HG02588 (cell line): ENCODE measurements at regions not wholly inside any gene's neighbourhood (a gene's known extent, or its start where the extent isn't known, plus 50 kb on each side); places are given as distances from the start of the nearest gene placed in this dataset.
"Not testable (repeated sequence)": the region's sequence is repeated elsewhere in the genome, so short reads cannot be mapped to it uniquely, and the experiment has no call there.

ENCODE experiments used
- ATAC-seq: cut with Tn5 transposase; IDR thresholded peaks from one replicate; pipeline ENCODE4 v1.9.1; 2021; ENCODE audit warnings: mild to moderate bottlenecking, moderate library complexity; ENCODE audit not compliant: unreplicated experiment

DNA sequence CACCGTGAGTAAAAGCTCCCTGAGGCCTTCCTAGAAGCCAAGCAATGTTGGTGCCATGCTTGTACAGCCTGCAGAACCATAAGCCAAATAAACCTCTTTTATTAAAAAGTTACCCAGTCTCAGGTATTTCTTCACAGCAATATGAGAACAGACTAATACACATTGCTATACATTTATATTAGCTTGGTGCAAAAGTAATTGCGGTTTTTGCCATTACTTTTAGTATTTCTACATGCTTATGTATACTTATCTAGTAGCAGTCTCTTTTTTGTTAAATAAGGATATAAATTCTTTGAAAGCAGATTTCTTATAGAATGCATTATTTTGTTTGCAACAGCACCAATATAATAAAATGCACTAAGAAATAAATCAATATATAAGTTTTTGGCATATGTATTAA is 619.6 kb downstream of the FSCB start:
- ATAC-seq, result no peak

DNA sequence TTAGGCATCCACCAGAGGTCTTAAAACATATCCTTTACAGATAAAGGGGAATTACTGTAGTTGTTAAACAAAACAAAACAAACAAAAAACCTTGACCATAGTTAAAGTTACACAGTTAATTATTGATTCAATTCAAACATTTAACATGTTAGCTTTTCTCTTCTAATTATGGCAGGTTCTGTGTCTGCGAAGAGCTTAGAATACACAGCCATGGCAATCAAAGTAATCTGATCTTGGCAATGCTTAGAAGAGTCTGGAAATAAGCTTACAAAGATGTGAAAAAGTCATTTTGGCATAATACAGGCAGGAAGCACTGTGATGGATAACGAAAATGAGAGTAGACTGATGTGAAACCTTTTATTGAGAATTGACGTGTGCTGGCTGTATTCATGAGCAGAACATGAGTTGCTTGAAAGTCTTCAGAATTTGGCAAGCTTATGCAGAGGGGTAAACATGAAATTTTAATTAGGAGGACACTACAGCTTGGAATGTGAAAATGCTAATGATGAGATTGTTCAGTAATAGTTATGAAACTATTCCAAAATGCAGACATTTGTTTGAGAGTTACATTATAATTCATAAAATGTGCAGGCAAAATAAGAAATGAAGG is 629.6 kb downstream of the FSCB start:
- no peak for ATAC-seq

- ATAC-seq, result no peak
These were observed 634.1 kb downstream of the FSCB start for GRCh38 chr14:43872752-43873655.

DNA sequence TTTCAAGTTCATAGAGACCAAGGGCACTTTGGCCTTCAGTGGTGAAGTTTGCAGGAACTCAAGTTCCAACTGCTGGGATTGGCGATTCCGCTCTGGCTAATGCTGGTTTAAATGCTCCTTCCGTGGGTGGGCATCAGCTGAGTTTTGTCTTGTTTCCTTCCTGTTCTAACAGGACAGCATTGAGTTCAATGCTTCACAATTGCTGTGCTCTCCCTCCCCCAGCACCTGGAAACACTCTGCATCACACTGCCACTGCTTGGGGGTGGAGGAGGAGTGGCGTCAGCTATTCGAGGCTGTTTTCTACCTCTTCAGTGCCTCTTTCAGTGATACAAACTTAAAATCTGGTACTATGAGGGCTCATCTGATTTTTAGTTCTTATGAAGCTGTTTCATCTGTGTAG is 634.9 kb downstream of the FSCB start:
- no peak for ATAC-seq

DNA sequence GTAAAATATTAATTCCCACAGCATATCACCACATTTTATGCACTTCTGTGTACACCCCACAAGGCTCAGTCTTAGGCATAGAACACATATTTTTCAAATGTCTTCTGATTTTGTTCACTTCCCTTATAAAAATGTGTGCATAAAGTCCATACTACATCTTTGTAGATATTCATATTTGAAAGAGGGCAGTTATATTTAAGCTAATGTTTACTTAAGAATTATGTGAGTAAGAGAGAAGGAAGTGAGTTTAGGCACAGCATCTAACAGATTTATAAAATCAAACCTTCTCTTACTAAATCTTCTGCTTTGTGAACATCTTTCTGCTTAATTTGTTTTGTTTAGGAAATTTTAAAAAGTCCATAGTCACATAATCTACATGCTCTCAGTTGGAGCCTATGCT is 648.1 kb downstream of the FSCB start:
- ATAC-seq, result no peak

- no peak for ATAC-seq
These were observed 651.5 kb downstream of the FSCB start for GRCh38 chr14:43855556-43855955.

GRCh38 chr14:43853541-43853940 is 653.5 kb downstream of the FSCB start:
- ATAC-seq, result no peak

GRCh38 chr14:43803076-43803689 is 703.9 kb downstream of the FSCB start:
- ATAC-seq, result peak; percentile 66

DNA sequence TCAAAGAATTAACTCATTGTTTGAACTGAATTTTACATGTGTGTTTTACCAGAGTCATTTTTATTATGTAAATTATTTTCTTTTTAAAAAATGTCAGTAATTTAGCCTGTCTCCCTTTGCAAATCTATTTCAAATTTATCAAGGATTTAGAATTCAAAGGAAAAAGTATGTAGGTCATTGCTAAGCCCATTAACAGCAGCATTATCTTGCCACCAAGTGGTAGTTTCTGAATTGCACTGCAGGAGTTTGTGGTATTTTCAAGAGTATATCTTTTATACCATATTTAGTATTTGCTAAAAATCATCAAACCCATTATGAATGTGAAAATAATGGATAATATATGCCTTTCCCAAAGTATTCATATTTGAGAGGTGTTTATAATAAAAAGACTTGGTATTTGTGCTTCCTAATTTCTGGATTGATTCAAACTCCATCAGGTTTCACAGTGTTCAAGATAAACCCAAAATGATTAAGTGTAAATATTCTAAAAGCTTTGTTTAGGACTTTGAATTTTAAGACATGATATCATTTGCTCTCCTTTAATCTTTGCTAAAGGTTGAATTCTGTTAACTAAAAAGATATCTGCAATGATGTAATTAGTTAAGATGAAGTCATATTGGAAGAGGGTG is 711.4 kb downstream of the FSCB start:
- no peak for ATAC-seq

DNA sequence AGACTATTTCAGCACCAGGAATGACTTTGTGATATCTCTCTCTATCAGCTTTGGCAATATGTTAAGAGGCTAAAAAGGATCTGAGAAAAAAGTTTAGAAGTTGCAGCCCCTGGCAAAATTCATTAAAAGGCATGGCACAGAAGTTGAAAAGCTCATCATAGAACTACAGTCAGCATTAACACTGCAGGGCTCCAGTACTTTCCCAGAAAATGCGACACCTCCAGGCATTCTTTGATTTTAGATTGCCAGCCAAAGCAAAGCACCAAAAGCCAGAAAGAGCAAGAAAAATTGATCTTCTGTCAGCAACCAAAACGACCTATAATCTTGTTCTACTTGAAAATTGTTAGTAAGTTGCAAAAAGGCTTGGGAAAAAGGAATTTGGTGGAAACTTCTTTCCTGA is 713.5 kb downstream of the FSCB start:
- no peak for ATAC-seq

- ATAC-seq, result no peak
These were observed 714.1 kb downstream of the FSCB start for GRCh38 chr14:43792980-43793379.

DNA sequence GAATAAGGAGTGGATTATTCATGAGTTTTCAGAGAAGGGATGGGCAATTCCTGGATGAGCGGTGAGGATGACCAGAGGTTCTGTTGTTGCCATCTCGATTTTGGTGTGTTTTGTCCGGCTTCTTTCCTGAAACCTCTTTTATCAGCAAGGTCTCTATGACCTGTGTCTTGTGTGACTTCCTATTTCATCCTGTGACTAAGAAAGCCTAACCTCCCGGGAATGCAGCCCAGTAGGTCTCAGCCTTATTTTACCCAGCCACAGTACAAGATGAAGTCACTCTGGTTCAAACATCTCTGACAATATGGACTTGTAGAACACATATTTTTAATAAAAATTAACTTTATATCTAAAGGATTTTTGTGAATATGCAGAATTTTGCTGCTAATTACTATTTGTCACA is 716.4 kb downstream of the FSCB start:
- ATAC-seq, result no peak

DNA sequence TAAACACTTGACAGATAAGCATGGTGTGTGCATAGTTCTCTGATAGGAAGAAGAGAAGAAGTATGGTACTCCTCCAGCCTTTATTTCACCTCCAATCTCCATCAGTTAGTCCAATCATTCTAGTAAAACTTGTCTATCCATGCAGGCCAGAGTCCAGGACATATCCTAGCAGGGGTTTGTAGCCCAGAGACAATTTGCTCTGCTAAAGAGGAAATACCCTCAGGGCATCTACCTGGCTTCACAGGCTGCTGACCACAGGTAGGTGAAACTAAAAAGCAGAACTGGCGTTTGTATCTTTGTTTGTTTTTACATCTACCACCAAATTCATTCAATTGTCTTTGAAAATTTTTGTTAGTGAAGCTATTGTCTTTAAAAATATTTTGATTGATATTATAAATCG is 717.6 kb downstream of the FSCB start:
- no peak for ATAC-seq

- no peak for ATAC-seq
These were observed 720.9 kb downstream of the FSCB start for GRCh38 chr14:43786066-43786762.

DNA sequence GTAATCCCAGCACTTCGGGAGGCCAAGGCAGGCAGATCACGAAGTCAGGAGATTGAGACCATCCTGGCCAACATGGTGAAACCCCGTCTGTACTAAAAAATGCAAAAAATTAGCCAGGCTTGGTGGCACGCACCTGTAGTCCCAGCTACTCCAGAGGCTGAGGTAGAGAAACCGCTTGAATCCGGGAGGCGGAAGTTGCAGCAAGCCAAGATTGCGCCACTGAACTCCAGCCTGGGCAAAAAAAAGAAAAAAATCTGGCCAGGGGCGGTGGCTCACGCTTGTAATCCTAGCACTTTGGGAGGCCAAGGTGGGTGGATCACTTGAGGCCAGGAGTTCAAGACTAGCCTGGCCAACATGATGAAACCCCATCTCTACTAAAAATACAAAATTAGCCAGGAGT is 722.7 kb downstream of the FSCB start:
- not testable (repeated sequence) for ATAC-seq

GRCh38 chr14:43778937-43779639 is 728.0 kb downstream of the FSCB start:
- no peak for ATAC-seq

- no peak for ATAC-seq
These were observed 728.5 kb downstream of the FSCB start for GRCh38 chr14:43778570-43778936.

DNA sequence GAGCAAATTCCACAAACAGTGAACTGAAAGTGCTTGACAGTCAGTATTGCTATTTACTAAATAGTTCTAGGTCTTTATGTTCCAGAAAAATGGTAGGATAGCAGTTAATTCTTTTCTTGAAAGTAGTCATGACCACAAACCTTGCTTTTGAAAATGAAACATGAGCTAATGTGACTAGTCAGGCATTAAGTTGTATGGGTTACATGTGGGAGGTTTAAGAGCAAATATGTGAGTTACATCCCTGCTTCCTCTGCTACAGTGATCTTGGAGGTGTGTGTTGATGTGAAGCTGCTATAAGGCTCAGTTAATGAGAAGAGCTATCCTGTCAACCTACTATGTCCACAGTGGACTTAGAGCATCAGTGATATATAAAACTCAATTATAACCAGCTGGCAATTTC is 741.6 kb downstream of the FSCB start:
- ATAC-seq, result no peak

GRCh38 chr14:43764433-43764832 is 742.6 kb downstream of the FSCB start:
- ATAC-seq, result no peak

DNA sequence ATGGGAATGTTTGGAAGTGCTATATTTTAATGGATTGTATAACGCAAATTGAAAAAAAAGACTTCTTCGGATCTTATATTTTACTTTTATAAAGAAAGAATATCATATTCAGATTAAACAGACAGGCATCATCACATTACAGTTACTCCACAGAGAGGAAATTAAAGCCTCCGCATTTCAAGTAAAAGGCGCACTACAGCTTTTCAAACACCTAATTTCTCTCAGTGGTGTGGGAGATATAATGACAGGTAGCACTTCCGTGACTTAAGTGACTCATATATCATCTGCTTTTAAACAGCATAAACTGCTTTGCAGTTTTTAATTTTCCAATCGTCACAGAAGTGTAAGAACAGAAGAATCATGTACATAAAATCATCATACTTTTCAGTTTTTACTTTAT is 751.4 kb downstream of the FSCB start:
- no peak for ATAC-seq
